ENCODE measurements at regions not wholly inside any gene's neighbourhood (a gene's known extent, or its start where the extent isn't known, plus 50 kb on each side); places are given as distances from the start of the nearest gene placed in this dataset.

DNA sequence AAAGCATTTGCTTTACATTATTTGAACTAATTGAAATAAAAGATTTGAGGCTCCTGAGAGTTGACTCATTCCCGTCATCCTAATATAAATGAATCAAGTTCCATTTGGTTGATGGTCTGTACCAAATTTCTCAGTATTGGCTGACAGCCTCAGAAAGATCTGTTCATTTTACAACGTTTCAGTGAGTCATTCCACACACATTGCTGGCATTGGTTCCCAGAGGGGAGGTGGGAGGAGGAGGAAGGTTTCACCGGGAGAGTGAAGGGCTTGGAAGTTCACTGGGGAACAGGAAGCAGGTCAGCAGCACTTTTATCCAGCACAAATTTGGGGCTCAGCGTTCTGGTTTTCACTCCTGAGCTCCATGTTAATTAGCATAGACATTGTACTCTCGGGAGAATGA is 176.7 kb upstream of the CADPS start:
- TF ChIP-seq, protein P1, sequence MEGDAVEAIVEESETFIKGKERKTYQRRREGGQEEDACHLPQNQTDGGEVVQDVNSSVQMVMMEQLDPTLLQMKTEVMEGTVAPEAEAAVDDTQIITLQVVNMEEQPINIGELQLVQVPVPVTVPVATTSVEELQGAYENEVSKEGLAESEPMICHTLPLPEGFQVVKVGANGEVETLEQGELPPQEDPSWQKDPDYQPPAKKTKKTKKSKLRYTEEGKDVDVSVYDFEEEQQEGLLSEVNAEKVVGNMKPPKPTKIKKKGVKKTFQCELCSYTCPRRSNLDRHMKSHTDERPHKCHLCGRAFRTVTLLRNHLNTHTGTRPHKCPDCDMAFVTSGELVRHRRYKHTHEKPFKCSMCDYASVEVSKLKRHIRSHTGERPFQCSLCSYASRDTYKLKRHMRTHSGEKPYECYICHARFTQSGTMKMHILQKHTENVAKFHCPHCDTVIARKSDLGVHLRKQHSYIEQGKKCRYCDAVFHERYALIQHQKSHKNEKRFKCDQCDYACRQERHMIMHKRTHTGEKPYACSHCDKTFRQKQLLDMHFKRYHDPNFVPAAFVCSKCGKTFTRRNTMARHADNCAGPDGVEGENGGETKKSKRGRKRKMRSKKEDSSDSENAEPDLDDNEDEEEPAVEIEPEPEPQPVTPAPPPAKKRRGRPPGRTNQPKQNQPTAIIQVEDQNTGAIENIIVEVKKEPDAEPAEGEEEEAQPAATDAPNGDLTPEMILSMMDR (IDR thresholded peaks at IDR 0.05; ENCODE audit: low read depth, low read length) = no peak
- TF ChIP-seq POLR2A (IDR thresholded peaks at IDR 0.05; ENCODE audit: extremely low read depth, insufficient read length) (no peak), MYC (IDR thresholded peaks at IDR 0.05; ENCODE audit: low read depth, low read length) (no peak)
- TF ChIP-seq, protein P2, sequence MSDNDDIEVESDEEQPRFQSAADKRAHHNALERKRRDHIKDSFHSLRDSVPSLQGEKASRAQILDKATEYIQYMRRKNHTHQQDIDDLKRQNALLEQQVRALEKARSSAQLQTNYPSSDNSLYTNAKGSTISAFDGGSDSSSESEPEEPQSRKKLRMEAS (IDR thresholded peaks at IDR 0.05; ENCODE audit: low read depth, low read length) = no peak

All from NB4 (cell line).